Hepatocyte (in vitro differentiated cells): ENCODE measurements at regions not wholly inside any gene's neighbourhood (a gene's known extent, or its start where the extent isn't known, plus 50 kb on each side); places are given as distances from the start of the nearest gene placed in this dataset.

Experiments
- DNase-seq: peaks from one replicate; pipeline ENCODE4 v3.0.0-alpha.2; 2016; ENCODE audit warnings: low spot score
- H2AFZ ChIP-seq: fragments of 200-600 bp; sonication (generic); 2 replicates; pipeline ENCODE4 v1.6.0; 2016; ENCODE audit warnings: antibody characterized with exemption, mild to moderate bottlenecking
- H3K27ac ChIP-seq: fragments of 200-600 bp; sonication (generic); 2 replicates; pipeline ENCODE4 v1.5.1; 2016; ENCODE audit warnings: mild to moderate bottlenecking
- H3K27me3 ChIP-seq: fragments of 200-600 bp; sonication (generic); 2 replicates; pipeline ENCODE4 v1.6.1; 2016
- H3K36me3 ChIP-seq: fragments of 200-600 bp; sonication (generic); replicated peaks from 2 replicates; pipeline ENCODE4 v1.5.1; 2016; ENCODE audit warnings: low read depth; ENCODE audit not compliant: insufficient read depth
- H3K4me1 ChIP-seq: fragments of 200-600 bp; sonication (generic); 2 replicates; pipeline ENCODE4 v1.5.1; 2016; ENCODE audit warnings: mild to moderate bottlenecking, moderate library complexity; ENCODE audit not compliant: insufficient read depth
- H3K4me2 ChIP-seq: fragments of 200-600 bp; sonication (generic); 2 replicates; pipeline ENCODE4 v1.6.0; 2016
- H3K4me3 ChIP-seq: fragments of 200-600 bp; sonication (generic); 2 replicates; pipeline ENCODE4 v1.5.1; 2016; ENCODE audit warnings: mild to moderate bottlenecking
- H3K79me2 ChIP-seq: fragments of 200-600 bp; sonication (generic); 2 replicates; pipeline ENCODE4 v1.6.0; 2017; ENCODE audit warnings: mild to moderate bottlenecking
- H3K9me2 ChIP-seq: fragments of 200-600 bp; sonication (generic); replicated peaks from 2 replicates; pipeline ENCODE4 v1.6.0; 2017; ENCODE audit warnings: mild to moderate bottlenecking; ENCODE audit not compliant: insufficient read depth
- H3K9me3 ChIP-seq: fragments of 200-600 bp; sonication (generic); 2 replicates; pipeline ENCODE4 v1.5.1; 2016; ENCODE audit warnings: low read depth, mild to moderate bottlenecking
- H4K20me1 ChIP-seq: fragments of 200-600 bp; sonication (generic); 2 replicates; pipeline ENCODE4 v1.6.0; 2016; ENCODE audit warnings: mild to moderate bottlenecking; ENCODE audit not compliant: insufficient read depth, poor library complexity, severe bottlenecking
- EZH2 ChIP-seq: fragments of 200-600 bp; sonication (generic); IDR thresholded peaks from 2 replicates; pipeline ENCODE4 v1.6.1; 2016; ENCODE audit warnings: antibody characterized with exemption, mild to moderate bottlenecking, borderline replicate concordance
- EZH2phosphoT487 ChIP-seq: fragments of 200-600 bp; sonication (generic); IDR thresholded peaks from one replicate; pipeline ENCODE4 v1.6.1; 2018; ENCODE audit warnings: antibody characterized with exemption, mild to moderate bottlenecking, low read depth, moderate library complexity; ENCODE audit not compliant: unreplicated experiment, severe bottlenecking
- WGBS: methylation state at CpG from one replicate; pipeline ENCODE4 v1.1.6; 2016; ENCODE audit warnings: low lambda C conversion rate; ENCODE audit errors: missing lambda C conversion rate; 5-methylcytosine and 5-hydroxymethylcytosine counted together
- TF ChIP-seq, protein P1 (sequence below): fragments of 200-600 bp; sonication (generic); IDR thresholded peaks from 2 replicates; pipeline ENCODE4 v1.5.1; 2016; ENCODE audit warnings: antibody characterized with exemption, mild to moderate bottlenecking; ENCODE audit not compliant: poor library complexity

DNA sequence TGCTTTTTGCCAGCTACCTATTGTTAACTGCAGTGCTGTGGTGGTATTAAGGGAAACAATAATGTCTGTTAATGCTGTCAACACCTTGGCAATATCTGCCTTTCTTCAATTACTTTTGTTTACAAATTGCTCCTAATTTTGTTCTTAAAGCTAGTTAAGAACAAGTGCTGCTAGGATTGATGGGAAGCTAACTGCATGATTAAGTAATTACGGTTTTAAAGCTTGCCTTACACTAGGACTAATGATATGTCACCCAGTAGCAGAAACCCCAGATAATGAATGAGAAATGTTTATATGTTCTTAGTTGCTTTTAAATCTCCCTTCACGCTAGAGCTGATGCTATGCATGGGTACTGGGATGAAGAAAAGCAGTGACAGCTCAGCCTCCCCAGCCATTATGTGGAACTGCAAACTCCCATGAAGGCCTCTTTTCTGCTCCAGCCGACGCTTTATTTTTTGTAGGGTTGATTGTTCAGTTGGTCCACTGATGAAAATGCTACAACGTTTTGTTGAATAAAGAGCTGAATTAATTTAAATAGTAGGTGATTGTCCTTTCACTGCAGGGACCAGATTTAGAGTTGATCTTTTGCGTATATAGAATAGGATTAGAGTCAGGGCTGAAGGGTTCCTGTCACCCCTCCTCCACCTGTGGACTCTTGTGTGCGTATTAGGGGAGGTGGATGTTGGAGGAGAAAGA, 610.5 kb downstream of the TFAP2B start:
- TF ChIP-seq, protein P1, sequence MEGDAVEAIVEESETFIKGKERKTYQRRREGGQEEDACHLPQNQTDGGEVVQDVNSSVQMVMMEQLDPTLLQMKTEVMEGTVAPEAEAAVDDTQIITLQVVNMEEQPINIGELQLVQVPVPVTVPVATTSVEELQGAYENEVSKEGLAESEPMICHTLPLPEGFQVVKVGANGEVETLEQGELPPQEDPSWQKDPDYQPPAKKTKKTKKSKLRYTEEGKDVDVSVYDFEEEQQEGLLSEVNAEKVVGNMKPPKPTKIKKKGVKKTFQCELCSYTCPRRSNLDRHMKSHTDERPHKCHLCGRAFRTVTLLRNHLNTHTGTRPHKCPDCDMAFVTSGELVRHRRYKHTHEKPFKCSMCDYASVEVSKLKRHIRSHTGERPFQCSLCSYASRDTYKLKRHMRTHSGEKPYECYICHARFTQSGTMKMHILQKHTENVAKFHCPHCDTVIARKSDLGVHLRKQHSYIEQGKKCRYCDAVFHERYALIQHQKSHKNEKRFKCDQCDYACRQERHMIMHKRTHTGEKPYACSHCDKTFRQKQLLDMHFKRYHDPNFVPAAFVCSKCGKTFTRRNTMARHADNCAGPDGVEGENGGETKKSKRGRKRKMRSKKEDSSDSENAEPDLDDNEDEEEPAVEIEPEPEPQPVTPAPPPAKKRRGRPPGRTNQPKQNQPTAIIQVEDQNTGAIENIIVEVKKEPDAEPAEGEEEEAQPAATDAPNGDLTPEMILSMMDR: no peak
- TF ChIP-seq EZH2 (no peak), EZH2phosphoT487 (no peak)
- H3K79me2 ChIP-seq: no peaks in the 10 kb centered on the region
- no peak overlapping the region for H3K4me2 ChIP-seq
- no peaks in the 10 kb centered on the region for H3K4me1 ChIP-seq
- WGBS: 50% methylated on average over 7 of the region's 7 CpGs
- H3K27me3 ChIP-seq: no peaks in the 10 kb centered on the region
- H3K27ac ChIP-seq: no peak overlapping the region
- H3K36me3 ChIP-seq: no peaks in the 10 kb centered on the region
- H4K20me1 ChIP-seq: no peaks in the 10 kb centered on the region
- no peaks in the 10 kb centered on the region for H3K9me2 ChIP-seq
- no peak overlapping the region for H3K4me3 ChIP-seq
- no peak overlapping the region for H2AFZ ChIP-seq
- DNase-seq: no peak
- H3K9me3 ChIP-seq: no peaks in the 10 kb centered on the region

DNA sequence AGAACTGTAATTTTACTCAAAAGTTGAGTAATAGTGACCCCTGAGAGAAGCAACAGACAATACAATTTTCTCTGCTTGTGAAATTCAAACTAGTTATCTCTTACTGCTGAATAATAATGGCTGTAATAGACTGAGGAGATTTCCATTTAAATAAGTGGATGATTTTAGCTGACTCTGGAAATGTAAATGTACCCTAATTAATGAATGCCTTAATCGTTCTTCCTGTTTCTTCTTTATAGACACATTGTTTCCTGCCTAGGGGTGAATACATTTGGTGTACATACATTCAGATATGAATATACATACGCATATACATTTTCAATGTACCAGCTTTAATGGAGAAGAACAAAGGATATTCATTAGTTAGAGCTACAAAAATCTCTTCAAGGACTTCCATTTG, 611.9 kb downstream of the TFAP2B start:
- Histone ChIP-seq H3K79me2 (no peaks in the 10 kb centered on the region), H3K4me1 (no peaks in the 10 kb centered on the region), H3K4me2 (no peak overlapping the region), H3K27ac (no peak overlapping the region), H3K9me3 (no peaks in the 10 kb centered on the region), H3K27me3 (no peaks in the 10 kb centered on the region), H2AFZ (no peak overlapping the region), H3K4me3 (no peak overlapping the region), H3K9me2 (no peaks in the 10 kb centered on the region), H4K20me1 (no peaks in the 10 kb centered on the region), H3K36me3 (no peaks in the 10 kb centered on the region)
- no peak for TF ChIP-seq EZH2
- TF ChIP-seq EZH2phosphoT487: no peak
- TF ChIP-seq, protein P1: no peak
- 85% methylated on average over 2 of the region's 2 CpGs for WGBS
- no peak for DNase-seq

DNA sequence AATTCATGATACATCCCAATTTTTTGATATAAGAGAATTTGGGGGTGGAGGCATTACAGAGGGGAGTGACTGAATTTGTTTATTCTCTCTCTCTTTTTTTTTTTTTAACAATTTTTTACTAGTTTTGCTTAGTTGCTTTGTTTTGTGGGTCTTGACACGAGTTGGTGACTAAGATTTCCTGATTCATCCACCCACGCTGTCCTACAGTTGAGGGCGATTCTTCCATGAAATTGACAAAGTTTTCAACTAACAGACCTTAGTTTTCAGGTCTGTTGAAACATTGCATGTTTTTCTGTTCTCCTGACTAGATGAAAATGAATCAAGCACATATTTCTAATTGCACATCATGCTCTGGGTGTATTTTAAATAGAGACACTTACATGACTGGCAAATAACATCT, 613.8 kb downstream of the TFAP2B start:
- Histone ChIP-seq H3K27ac (no peak overlapping the region), H3K27me3 (no peaks in the 10 kb centered on the region), H2AFZ (no peak overlapping the region), H3K9me2 (no peaks in the 10 kb centered on the region), H3K36me3 (no peaks in the 10 kb centered on the region), H3K79me2 (no peaks in the 10 kb centered on the region), H4K20me1 (no peaks in the 10 kb centered on the region), H3K9me3 (no peaks in the 10 kb centered on the region), H3K4me1 (no peaks in the 10 kb centered on the region), H3K4me3 (no peak overlapping the region), H3K4me2 (no peak overlapping the region)
- WGBS: 87% methylated on average over 3 of the region's 3 CpGs
- TF ChIP-seq EZH2phosphoT487 (no peak), EZH2 (no peak)
- TF ChIP-seq, protein P1: no peak
- DNase-seq: no peak
